ENCODE measurements at regions not wholly inside any gene's neighbourhood (a gene's known extent, or its start where the extent isn't known, plus 50 kb on each side); places are given as distances from the start of the nearest gene placed in this dataset.

GRCh38 chr14:58721723-58722122 lies 84.0 kb downstream of the DACT1 start:
- TF ChIP-seq, protein P1, sequence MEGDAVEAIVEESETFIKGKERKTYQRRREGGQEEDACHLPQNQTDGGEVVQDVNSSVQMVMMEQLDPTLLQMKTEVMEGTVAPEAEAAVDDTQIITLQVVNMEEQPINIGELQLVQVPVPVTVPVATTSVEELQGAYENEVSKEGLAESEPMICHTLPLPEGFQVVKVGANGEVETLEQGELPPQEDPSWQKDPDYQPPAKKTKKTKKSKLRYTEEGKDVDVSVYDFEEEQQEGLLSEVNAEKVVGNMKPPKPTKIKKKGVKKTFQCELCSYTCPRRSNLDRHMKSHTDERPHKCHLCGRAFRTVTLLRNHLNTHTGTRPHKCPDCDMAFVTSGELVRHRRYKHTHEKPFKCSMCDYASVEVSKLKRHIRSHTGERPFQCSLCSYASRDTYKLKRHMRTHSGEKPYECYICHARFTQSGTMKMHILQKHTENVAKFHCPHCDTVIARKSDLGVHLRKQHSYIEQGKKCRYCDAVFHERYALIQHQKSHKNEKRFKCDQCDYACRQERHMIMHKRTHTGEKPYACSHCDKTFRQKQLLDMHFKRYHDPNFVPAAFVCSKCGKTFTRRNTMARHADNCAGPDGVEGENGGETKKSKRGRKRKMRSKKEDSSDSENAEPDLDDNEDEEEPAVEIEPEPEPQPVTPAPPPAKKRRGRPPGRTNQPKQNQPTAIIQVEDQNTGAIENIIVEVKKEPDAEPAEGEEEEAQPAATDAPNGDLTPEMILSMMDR (IDR thresholded peaks at IDR 0.05), result no peak
- H3K4me1 ChIP-seq, result no peaks in the 10 kb centered on the region
- no peak for DNase-seq (ENCODE audit: low spot score)
- H3K36me3 ChIP-seq, result no peaks in the 10 kb centered on the region
- H3K4me3 ChIP-seq, result no peak overlapping the region
- H3K9me3 ChIP-seq, result no peaks in the 10 kb centered on the region
- no peaks in the 10 kb centered on the region for H3K27me3 ChIP-seq
- H3K27ac ChIP-seq, result no peak overlapping the region

- Histone ChIP-seq H3K36me3 (no peaks in the 10 kb centered on the region), H3K9me3 (no peaks in the 10 kb centered on the region), H3K27me3 (no peaks in the 10 kb centered on the region), H3K4me3 (no peak overlapping the region), H3K27ac (no peak overlapping the region), H3K4me1 (no peaks in the 10 kb centered on the region)
- DNase-seq (ENCODE audit: low spot score), result no peak
- TF ChIP-seq, protein P1 (IDR thresholded peaks at IDR 0.05), result no peak
Observed at GRCh38 chr14:58722441-58722840, 84.7 kb downstream of the DACT1 start.

GRCh38 chr14:58724206-58724605 lies 86.4 kb downstream of the DACT1 start:
- DNase-seq (ENCODE audit: low spot score), result no peak
- Histone ChIP-seq H3K4me1 (no peaks in the 10 kb centered on the region), H3K4me3 (no peak overlapping the region), H3K9me3 (no peaks in the 10 kb centered on the region), H3K27me3 (no peaks in the 10 kb centered on the region), H3K36me3 (no peaks in the 10 kb centered on the region), H3K27ac (no peak overlapping the region)
- TF ChIP-seq, protein P1 (IDR thresholded peaks at IDR 0.05), result no peak

- Histone ChIP-seq H3K4me1 (no peaks in the 10 kb centered on the region), H3K36me3 (no peaks in the 10 kb centered on the region), H3K27me3 (no peaks in the 10 kb centered on the region), H3K4me3 (no peak overlapping the region), H3K9me3 (no peaks in the 10 kb centered on the region), H3K27ac (no peak overlapping the region)
- TF ChIP-seq, protein P1 (IDR thresholded peaks at IDR 0.05), result no peak
- DNase-seq (ENCODE audit: low spot score), result no peak
Observed at GRCh38 chr14:58724702-58725101, 86.9 kb downstream of the DACT1 start.

DNA sequence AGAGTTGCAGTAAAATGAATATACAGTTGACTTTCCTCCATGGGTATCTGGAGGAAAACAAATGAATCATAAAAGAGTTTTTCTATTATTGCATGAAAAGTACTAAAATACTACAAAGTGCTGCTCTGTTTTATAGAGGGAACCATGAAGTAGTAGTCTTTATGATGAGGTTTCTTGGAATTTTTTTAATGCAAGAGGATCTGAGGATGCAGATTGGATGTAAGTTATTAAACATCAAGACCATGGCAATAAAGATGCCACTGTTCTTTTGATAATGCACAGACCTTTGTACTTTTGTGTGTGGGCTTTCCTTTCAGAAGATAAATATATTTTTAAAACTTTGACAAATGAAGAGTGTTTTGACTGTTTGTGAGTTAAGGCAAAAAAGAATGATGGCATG lies 87.5 kb downstream of the DACT1 start:
- Histone ChIP-seq H3K36me3 (no peaks in the 10 kb centered on the region), H3K4me3 (no peak overlapping the region), H3K27ac (no peak overlapping the region), H3K9me3 (no peaks in the 10 kb centered on the region), H3K4me1 (no peaks in the 10 kb centered on the region), H3K27me3 (no peaks in the 10 kb centered on the region)
- TF ChIP-seq, protein P1 (IDR thresholded peaks at IDR 0.05), result no peak
- no peak for DNase-seq (ENCODE audit: low spot score)

GRCh38 chr14:58725871-58726270 lies 88.1 kb downstream of the DACT1 start:
- H3K4me3 ChIP-seq, result no peak overlapping the region
- H3K27ac ChIP-seq, result no peak overlapping the region
- DNase-seq (ENCODE audit: low spot score), result no peak
- TF ChIP-seq, protein P1 (IDR thresholded peaks at IDR 0.05), result no peak
- peaks cover 0 to 2% of the 10 kb centered on the region in 2 donors for H3K4me1 ChIP-seq
- no peaks in the 10 kb centered on the region for H3K27me3 ChIP-seq
- H3K9me3 ChIP-seq, result no peaks in the 10 kb centered on the region
- no peaks in the 10 kb centered on the region for H3K36me3 ChIP-seq

Measured in right atrium auricular region (tissue), 2 donors.